ENCODE measurements at regions not wholly inside any gene's neighbourhood (a gene's known extent, or its start where the extent isn't known, plus 50 kb on each side); places are given as distances from the start of the nearest gene placed in this dataset.

DNA sequence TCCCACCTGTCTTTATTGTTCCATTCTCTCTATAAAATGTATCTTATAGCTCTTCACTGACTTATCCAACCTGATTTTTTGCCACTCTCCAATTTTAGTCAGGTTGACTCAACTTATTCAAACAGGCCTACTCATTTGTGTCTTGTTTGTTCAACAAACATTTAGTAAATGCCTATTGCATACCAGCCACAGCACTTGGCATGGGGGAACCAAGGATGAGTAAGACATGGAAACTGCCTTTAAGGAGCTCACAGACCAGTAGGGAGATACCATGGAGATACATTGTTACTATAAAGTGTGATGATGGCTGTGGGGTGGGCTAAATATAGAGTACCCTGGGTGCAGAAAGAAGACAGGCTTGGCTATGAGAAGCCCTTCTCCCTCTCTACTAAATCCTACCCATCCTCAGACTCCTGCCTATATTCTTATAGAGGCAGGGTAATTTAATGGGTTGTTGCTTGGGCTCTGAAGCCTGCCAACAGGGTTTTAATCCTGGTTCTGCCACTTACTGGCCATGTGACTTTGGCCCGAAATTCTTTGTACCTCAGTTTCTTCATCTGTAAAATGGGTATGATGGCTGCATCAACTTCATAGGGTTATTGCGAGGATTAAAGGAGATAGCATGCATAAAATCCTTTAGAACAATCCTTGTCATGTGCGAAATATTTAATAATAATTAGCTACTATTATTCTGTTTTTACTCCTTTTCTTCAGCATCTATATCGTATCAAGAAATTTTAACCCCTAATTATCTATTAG lies 348.5 kb upstream of the UMPS start:
- no peak for DNase-seq

DNA sequence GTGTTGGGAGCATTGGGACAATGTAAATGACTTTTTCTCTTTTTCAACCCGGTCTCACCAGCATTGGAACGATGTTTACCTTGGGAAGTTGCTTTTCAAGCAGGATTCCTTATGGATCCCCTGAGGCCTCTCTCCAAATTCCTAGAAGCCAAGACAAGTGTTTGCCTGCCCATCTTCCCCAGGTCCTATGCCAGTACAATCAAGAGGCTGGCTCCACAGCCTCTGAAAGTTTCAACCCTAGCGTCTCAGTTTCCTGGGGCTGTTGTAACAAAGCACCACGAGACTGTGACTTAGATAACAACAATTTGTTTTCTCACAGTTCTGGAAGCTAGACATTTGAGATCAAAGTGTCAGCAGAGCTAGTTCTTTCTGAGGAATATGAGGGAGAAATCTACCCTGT lies 347.2 kb upstream of the UMPS start:
- no peak for DNase-seq

DNA sequence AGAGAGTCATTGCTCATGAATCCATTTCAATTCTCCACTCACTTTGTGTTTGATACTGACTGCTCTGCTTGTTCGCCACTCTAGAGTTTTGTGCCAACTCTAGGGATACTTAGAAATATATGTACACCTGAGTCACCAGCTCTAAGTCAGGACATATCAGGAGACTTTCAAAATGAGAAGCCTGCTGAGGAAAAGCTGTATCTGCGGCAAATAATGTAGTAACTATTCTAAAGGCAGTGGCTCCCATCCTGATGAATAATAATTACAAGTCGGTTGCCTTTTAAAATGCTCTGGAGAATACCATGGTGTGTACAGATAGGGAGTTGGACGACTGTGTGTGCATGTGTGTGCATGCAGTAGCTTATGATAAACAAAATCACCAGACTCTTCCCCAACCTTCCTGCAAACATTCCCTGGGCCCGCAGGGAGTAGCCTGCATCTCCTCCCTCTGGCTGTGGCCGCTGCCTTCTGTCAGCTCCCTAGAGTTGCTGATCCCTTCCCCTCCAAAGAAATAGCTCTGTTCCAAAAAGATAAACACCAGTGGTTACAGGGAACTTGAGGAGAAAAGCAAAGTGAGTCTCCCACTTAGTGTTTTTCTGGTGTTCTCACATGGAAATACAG lies 346.3 kb upstream of the UMPS start:
- DNase-seq, result no peak

DNA sequence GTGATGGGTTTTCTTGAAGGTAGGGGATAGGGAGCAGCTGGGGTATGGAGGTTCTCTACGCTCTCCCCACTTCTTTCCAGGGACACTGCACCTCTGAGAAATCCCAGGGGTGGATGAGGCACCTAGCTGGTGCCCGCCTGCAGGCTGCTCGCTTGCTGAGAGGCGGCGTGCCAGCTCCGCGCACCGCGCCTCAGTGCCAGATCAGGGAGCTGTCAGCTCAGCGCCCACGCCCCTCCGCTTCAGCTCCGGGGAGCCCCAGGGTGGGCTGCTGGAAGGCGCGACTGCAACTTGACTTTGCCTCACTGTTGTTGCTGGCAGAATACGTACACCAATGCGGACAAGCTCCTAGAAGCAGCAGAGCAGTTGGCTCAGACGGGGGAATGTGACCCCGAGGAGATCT lies 345.7 kb upstream of the UMPS start:
- no peak for DNase-seq

DNA sequence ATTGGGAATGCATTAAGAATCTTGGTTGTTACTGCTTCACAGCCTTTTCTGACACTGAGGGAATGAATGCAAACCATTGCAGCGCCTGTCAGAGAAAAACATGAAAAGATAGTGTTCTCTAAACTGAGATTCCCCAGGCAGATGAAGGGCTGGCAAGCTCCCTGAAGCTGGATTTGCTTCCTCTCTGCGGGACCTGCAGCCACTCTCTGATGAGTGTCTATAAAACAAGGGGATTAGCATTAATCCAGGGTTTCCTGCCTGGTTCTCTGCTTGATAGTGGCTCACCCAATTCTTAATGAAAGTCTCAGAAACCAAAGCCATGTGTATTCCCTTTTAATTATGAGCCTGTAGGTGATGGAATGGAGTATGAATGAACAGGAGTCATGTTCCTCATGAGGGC lies 344.3 kb upstream of the UMPS start:
- no peak for DNase-seq

DNA sequence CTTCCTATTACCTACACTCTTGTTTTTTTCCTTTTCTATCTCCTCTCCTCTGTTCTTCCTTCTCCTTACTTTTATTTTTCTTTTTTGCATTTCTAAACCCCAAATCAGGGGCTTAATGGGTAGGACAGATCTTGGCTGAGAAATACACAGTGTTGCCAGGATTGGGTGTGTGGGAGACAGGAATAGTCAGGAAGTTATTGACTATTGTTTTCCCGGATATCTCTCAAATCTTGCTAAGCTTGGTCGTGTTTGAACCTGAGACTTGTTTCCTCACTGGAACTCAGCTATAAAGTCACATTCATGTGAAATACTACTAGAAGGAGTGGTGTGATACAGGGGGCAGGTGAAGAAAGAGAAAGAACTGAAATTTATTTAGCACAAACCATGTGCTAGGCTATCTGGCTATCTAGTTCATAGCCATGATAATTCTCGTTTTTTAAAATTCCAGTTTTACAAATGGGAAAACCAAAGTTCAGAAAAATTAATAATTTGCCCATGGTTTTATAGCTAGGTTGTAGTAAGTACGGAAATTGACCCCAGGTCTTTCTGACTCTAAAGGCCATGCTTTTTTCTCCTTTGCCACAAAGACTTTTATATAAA lies 343.2 kb upstream of the UMPS start:
- no peak for DNase-seq

DNA sequence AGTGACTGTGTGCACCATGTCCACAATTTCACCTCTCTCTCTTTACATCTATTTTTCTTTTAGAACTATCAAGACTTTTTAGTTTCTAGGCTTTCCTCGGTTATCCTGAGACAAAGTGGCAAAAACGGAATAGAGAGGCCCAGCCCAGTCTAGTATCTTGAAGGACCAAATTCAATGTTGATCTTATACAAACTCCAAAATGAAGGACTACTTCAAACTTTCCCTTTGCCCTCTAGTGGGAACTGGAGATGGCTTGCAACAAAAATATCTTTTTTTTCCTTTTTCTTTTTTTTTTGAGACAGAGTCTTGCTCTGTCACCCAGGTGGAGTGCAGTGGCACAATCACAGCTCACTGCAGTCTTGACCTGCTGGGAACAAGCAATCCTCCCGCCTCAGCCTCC lies 338.5 kb upstream of the UMPS start:
- no peak for DNase-seq

DNA sequence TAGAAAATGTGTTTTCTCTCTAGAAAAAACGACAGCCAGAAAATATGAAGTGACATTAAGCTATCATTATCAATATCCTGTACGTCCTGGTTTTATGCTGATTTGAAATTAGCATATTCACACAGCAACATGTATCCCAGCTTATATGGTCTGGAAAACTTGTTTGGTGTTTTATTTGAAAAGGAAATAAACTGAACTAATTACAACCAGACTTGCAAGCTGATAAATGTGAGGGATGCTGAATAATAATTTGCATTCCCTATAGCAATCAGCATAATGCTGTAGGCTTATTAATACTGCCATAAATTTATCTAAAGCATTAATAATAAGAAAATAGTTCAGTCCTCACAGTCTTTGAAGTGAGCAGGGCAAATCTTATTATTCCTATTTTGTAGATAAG lies 336.9 kb upstream of the UMPS start:
- DNase-seq, result no peak

DNA sequence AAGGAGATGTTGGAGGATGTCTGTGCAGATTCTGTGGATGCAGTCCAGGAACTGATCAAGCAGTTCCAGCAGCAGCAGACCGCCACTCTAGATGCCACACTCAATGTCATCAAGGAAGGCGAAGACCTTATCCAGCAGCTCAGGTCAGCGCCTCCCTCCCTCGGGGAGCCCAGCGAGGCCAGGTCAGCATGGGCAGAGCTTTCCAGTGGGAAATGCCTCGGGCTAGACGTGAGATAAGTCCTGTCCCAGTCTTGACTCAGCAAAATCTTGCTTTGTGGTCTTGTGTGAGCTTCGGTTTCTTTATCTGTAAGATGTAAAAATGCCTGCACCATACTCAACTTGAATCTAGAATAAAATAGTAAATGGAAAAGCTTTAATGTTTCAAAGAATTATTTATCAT lies 335.1 kb upstream of the UMPS start:
- DNase-seq, result no peak

DNA sequence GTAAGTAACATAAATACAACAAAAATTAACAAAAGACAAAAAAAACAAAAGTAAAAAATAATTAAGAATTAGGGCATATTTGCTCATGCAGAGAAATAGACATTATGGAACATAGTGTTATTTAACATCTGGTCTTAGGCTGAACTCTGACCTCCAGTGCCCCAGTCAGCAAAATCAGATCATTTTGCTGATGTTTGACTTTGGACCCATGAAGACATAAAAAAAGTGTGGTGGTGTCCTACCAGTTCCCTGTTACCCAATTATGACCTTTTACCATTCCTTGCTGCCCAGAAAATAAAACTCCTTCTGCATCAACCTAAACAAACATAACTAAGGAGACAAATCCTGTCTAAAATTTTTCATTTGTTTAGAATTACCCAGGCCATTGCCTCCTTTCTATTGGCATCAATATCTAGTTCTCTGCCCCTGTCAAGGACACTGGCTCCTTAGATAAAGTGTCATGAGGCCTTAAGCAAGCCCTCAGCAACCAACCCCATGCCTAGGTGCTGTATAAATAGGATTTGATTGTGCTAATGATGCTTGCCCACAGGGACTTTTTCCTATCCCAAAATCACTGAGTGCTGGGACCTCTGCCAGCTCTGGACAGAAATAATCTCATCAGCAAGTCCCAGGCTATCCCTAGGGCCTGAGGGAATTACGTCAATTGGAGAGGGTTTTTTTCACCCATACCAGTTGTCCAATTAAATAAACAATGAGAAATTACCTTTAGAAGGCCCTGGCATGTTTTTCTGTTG lies 334.5 kb upstream of the UMPS start:
- DNase-seq, result no peak

DNA sequence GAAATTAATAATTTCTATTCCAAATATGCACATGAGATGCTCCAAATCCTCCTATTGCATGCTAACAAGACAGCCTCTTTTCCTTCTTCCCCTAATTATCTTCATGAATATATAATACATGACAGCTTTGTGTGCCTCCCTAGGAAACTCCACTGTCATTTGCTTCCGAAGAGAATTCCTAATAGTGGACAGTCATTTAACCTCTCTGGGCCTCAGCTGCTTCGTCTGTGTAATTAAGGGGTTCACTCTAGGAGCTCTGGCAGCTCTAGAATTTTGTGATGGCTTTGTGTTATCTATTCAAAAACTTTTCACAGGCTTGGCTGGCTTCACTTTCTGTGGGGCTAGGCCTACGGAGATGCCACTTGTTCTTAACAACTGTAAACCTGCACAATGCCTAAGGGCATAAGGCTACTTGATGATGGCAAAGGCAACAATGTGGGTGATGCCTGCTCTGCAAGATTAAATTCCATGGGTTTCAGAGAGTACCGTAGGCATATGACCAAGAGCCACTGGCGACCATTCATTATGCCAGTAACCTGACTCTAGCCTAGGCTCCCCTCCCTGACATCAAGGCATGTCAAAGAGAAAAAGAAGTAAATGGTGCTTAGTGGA lies 333.8 kb upstream of the UMPS start:
- no peak for DNase-seq

DNA sequence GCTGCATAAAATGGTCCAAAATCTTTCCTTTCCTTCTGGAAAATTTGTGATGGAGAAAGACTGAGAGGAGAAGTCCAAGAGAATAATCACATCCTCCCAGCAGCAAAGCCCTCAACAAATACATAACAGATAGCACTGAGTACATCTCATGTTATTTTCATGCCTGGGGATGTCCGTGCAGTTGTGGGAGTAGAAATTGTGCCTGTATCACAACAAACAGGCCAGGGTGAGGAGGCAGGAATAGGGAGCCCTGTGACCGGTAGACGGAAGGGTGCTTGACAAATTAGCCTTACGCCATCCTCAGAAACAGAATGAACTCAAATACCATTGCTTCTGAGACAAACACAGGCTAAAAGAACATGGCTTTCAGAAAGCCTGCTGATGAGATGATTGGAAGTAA lies 333.2 kb upstream of the UMPS start:
- no peak for DNase-seq

DNA sequence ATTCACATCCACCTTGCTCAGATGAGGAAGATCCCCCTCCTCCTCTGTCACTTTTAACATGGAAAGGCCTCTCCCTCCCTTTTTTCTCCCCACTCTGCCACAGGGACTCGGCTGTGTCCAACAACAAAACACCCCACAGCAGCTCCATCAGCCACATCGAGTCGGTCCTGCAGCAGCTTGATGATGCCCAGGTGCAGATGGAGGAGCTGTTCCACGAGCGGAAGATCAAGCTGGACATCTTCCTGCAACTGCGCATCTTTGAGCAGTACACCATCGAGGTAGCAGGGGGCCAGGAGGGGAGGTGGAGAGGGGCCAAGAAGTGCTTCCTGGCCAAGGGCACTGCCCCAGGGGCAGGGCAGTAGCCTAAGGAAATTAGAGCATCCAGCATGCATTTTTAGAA lies 331.7 kb upstream of the UMPS start:
- no peak for DNase-seq

DNA sequence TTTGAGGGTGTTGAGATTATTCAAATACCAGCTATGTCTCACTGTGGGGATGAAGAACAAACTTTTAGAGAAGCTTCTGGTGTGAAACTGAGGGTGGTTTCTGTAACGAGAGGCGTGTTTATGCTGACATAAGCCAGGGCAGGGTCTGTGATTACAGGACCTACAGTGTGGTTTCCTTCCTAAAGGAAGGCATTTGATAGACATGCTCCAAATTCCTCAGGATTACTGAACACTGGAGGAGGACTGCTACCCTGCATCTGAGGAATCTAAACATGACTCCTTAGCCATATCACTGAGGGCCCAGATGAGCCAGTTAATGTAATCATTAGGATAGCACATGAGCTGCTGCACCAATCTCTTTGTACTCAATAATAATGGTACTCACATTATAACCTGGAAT lies 328.4 kb upstream of the UMPS start:
- DNase-seq, result no peak

DNA sequence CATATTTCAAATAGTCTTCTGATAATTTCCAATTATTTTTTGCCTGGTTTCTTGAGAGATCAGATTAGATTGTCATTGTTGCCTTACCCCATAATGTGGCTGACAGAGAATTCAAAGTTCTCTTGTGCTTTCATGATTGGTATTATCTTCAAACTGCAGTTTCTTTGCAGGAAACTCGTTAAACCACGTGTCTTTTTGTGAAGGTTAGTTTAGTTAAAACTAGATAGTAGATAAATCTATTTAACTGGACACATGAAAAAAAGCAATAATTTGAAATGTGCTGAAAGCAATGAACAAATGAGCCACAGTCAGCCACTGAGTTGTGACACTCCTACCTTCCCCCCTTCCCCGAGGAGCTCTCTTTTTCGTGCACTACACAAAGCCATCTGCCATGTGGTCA lies 327.5 kb upstream of the UMPS start:
- no peak for DNase-seq

DNA sequence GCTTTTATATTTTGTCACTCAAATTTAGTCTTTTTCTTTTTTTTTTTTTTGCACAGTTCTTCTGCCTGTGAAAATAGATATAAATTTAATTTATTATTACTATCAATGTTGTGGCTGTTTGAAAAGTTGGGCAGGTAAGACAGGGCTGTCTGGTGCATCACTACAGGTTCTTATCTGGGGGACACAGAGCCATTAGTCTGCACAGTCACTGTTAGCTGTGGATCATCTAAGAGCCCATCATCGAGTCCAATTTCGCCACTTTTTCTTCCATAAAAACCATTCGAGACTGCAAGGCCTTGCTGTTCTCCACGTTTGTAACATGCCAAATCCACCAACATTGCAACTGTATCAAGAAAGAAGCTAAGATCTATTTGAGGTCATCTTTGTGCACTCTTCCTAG lies 325.6 kb upstream of the UMPS start:
- DNase-seq, result no peak

DNA sequence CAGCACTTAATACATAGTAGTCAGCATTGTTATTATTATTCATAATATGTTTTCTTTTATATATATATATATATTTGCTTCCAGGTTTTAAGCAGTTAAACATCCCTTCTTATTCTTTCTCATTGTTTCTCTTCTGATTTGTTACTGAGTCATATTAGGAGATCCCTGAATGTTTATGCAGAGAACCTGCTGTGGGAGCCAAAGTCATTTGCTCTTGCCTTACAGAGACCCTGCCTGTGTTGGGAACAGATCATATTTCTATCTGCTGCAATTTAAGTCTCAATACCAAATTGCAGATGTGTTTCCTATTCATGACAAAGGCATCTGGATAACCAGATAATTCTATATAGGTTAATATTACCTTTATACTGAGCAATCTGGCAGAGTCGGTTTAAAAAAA lies 323.0 kb upstream of the UMPS start:
- DNase-seq, result no peak

DNA sequence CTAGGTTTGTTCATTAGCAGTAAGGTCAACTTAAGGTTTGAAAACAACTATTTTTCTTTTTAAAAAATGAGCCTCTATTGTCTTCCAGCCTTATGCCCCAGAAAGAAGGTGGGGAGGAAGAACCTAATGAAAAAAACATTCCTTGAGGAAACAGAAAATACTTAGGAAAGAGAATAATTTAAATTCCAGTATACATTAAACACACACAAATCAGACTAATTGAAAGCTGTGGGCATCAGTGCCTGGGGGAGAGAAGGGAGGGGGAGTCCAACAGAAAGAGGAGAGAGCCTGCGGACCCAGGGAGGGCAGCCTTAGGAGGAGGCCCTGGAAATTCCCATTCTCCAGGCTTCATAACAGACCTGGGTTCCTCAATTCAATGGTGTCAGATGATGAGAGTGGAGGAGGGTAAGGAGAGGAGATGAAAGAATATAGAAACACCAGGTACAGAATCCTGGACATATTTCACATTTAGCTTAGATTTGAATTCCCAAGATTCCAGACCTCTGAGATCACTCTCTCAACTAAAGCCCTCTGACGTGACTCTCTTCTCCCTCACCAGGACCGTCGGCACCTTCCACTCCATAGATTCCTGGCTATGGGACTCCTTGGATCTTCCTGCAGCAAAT lies 320.5 kb upstream of the UMPS start:
- no peak for DNase-seq

DNA sequence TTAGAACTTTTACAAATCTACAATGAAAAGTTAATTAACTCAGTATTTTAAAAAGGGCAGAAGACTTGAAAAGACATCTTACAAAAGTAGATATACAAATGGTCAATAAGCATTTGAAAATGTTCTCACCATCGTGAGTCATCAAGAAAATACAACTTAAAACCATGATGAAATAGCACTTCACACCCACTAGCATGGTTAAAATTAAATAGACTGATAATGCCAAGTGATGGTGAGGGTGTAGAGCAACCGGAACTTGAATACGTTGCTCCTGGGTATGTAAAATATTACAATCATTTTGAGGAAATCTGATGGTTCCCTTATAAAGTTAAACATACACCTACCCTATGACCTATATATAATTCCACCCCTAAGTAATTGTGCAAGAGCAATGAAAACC lies 319.8 kb upstream of the UMPS start:
- DNase-seq, result no peak

DNA sequence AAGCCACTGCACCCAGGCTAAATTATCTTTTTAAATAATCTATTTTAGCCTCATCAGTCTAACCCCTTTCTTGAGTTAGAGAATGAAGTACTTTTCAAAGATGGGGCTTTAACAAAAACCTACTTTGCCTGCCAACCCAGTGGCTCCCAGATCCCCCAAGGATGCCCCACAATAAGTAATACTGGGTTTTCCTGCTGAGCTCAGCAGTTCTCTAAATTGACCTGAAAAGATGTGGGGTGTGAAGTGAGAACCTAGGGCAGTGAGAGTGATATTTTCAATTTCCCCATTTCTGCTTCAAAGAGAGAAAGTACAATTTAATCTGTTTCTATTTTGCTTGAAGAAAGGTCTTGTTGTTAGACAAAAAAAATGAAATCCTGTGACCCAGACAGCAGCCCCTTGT lies 318.5 kb upstream of the UMPS start:
- DNase-seq, result no peak

DNA sequence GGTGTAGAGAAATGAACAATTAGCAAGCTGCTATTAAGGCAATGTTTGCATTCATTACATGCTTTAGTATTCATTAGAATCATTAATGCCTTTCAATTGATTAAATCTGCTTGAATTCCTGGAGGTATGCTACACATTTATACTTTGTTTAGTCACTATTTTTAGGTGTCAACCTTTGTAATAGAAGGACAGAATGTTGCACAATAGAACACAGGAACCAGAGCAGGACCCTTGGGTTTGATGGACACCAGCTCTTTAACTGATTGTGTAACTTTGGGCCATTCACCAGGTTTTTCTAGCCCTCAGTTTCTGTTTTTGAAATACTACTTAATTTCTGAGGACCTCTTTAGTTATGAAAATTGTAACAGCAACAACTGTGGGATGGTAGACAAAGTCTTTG lies 317.6 kb upstream of the UMPS start:
- no peak for DNase-seq

DNA sequence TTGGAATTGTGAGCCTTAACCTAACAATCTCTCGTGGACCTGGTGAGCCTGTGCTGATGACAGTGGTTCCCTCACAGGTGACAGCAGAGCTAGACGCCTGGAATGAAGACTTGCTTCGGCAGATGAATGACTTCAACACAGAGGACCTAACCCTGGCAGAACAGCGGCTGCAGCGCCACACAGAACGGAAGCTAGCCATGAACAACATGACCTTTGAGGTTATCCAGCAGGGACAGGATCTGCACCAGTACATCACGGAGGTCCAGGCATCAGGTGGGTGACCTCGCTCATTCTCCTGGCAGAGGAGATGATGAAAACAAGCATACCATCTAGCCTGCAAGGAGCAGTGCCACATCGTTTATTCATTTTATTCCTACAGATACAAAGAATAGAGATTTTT lies 316.9 kb upstream of the UMPS start:
- DNase-seq, result no peak

DNA sequence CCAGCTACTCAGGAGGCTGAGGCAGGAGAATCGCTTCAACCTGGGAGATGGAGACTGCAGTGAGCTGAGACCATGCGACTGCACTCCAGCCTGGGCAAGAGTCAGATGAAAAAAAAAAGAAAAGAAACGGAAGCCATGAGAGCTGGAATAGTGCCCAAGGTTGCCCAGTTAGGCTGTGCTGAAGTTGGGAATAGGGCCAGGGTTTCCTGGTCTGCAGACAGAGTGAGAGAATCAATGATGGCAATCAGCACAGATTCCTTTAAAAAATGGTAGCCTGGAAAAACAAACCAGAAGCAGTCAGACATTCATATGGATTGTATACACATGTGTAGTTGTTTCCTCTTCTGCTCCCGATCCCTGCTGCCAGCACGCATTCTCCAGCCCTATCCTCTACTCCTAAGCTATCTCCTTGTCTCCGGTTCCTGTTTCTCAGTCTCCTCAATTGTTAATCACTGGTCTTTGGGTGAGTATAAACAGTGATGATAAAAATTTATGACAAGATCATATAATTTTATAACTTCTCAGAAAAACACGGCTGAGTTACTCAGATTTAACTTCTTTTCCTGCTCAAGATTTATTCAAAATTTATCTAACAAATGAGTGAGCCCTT lies 316.2 kb upstream of the UMPS start:
- DNase-seq, result no peak

Data from CD4-positive, alpha-beta T cell treated with Interleukin-17A for 4 hours (primary cell).